HG03521 (cell line): ENCODE measurements at regions not wholly inside any gene's neighbourhood (a gene's known extent, or its start where the extent isn't known, plus 50 kb on each side); places are given as distances from the start of the nearest gene placed in this dataset.

Source experiments
- ATAC-seq: cut with Tn5 transposase; IDR thresholded peaks from one replicate; pipeline ENCODE4 v1.9.1; 2021; ENCODE audit warnings: mild to moderate bottlenecking, moderate library complexity; ENCODE audit not compliant: unreplicated experiment

GRCh38 chr19:31908496-31909225, 436.7 kb upstream of the ZNF507 start:
- ATAC-seq, result no peak

DNA sequence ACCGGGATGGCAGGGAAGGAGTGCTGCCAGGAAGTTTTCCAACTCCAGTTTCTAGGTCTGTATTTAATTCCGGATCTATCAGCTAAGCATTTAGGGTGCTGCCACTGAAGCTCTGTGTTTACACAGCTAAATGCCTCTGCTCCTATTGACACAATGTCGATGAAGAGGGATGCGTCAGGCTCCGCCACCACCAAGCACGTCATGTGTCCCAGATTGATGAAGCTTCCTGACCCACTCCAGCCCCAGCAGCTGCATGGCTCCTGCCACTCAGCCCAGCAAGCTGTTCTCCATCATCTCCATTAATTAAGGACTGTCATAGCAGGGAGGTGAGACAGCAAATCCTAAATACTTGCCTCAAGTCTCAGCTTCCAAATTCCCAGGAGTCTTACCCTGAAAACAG, 435.2 kb upstream of the ZNF507 start:
- no peak for ATAC-seq

GRCh38 chr19:31911577-31911976, 433.8 kb upstream of the ZNF507 start:
- no peak for ATAC-seq

DNA sequence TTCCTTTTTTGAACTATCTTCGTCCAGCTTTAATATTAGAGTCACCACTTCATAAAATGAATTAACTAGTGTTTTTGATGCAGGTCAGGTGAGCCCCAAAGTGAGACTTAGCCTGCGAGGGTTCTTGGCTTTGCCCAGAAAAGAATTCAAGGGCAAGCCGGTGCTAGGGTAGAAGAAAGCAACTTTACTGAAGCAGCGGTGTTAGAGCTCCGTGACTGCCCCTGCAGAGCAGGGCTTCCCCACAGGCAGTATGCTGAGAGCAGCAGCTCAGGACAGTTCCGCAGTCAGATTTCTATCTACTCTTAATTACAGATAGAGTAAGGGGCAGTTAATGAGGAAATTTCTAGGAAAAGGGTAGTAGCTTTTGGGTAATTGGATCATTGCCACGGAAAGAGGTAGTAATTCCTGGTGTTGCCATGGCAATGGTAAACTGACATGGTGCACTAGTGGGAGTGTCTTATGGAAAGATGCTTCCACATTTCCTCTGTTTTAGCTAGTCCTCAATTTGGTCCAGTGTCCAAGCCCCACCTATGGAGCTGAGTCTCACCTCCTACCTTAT, 432.2 kb upstream of the ZNF507 start:
- no peak for ATAC-seq

GRCh38 chr19:31930401-31930800, 415.0 kb upstream of the ZNF507 start:
- ATAC-seq, result no peak

DNA sequence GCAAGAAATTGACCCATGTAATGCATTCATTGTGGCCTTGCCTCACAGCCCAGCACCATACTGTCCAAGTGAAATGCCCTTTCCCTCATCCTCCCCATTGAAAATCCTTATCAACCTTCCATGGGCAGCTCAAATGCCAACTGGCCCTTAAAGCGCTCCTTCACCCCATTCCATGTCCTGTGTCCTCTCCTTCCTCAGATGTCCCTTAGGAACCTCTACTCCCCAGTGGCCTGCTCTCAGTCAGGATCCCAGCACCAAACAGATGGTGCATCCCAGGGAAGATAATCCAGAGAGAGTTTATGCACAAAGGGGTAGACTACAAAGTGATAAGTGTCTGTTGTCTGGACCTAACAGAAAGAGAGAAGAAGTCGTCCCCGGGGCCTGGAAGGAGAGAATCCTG, 407.4 kb upstream of the ZNF507 start:
- no peak for ATAC-seq

DNA sequence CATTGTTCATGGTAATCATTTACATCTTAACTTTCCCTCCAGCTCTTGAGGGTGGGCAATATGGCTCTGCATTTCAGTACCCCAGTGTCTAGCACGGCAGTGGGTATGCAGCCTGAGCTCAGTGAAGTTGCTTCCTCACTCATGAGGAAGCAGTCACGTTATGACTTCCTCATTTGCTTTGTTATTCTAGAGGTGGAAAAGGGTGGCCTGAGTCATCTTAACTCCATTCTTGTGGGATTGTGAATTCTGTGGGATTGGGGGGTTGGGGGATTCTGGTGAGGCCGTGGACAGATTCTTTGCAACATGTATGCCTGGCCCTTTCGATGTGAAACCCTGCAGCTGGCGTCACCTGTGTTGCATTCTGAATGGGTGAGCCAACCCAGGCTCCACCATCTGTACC, 406.7 kb upstream of the ZNF507 start:
- ATAC-seq, result no peak

DNA sequence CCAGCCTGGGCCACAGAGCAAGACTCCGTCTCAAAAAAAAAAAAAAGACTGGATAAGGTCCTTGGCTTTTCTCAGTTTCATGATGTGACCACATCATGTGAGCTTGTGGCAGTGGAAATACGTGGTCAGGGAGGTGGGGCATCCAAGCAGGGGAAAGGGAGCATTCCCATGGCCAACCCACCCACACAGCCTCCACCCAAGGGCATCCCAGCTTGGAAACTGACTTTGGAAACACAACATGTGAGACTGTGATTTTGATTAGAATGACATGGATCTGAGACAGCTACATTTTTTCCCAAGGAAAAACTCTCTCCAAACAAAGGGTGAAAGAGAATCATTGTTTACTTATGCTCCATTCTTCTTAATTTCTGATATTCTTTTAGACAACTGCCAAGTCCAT, 405.0 kb upstream of the ZNF507 start:
- ATAC-seq, result no peak

GRCh38 chr19:31943191-31943661, 402.2 kb upstream of the ZNF507 start:
- ATAC-seq, result no peak

GRCh38 chr19:31943778-31944177, 401.6 kb upstream of the ZNF507 start:
- no peak for ATAC-seq

DNA sequence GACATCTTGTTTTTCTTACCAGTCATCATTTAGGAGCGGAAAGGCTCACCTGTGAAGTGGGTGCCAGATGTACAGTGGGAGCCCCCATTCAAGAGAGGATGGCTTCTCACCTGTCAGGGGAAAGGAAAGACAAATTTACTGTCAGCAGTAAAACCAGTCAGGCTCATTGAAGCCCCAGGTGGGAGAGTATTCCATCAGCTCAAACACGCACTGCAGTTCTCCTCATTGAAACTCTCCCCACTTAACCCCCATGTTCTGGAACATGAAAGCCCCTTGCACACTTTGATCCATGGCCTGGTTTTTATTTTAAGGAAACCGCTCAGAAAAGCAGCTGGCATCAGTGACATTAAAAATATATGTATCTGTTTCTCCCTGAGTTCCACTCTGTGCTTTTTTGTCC, 401.1 kb upstream of the ZNF507 start:
- ATAC-seq, result no peak

- no peak for ATAC-seq
These were observed 398.9 kb upstream of the ZNF507 start for GRCh38 chr19:31946491-31946890.

DNA sequence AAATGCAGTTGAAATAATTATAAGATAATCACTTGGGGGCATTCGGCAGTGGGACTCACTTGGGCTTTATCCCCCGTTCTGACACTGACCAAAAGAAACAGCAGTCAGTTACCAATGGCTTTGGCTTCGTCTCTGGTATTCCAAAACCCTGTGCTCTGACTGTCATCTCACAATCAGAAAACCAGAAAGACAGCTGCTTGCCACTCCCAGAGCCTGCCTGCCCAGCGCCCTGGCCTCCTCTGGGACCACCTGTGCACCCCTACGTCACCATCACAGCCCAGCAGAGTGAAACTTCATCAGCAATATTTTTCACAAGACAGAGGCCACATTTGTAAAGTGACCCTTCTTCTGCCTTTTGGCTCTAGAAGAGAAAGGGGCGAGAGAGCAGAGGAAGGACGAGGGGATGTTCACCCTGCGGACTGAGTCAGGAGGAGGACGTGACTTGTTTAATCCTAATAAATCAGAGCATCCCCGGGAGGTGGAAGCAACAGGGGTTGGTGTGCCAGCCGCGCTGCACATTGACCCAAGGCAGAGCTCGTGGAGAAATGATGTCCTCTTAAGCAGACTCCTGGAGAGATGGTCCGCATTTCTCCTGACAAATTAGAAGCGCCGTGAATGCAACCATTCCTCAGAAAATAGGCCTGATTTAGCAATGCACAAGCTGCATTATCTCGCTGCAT, 397.8 kb upstream of the ZNF507 start:
- ATAC-seq, result no peak

- ATAC-seq, result no peak
These were observed 392.7 kb upstream of the ZNF507 start for GRCh38 chr19:31952693-31953092.

DNA sequence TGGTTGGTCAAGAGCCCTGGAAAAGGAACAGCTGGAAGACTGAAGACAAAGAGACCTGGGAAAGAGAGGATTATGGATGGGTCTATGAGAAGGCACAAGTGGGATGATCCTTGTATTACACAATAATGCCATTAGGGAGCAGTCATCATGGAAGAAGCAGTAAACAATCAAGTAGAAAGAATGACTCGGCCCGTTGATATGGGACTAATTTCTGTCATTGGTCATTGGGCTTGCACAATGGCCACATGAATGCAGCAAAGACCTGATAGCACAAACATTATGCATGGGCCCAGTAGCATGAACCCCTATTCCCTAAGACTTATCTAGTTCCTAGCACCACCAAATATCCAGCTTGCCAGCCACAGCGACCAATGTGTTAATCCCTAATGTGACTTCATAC, 390.3 kb upstream of the ZNF507 start:
- no peak for ATAC-seq

GRCh38 chr19:31955884-31956283, 389.5 kb upstream of the ZNF507 start:
- no peak for ATAC-seq

DNA sequence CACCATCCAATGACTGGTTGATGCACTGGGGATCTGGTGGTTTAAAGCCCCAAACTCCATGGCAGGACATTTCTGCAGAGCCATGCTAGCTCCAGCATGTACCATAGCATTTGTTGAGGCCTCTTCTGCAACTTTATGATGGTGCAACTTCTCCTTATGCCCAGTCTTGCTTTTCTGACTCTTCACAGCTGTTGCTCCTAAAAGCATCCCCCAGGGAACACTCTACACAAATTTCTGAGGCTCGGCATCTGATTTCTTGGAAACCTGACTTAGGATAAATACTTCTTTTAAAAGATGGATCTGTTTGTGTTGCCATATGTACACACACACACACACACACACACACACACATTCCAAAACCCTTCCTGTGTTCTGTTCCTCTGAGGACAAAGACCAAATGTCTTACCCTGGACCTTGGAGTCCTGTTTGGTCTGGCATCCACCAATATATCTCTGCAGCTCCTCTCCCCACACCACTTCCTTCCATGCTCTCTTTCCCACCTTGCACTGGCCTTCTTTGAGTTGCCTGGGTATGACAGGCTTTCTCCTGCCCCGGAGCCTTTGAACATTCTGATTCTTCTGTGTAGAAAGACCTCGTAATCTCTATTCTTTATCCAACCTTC, 388.5 kb upstream of the ZNF507 start:
- no peak for ATAC-seq

GRCh38 chr19:31957711-31958110, 387.7 kb upstream of the ZNF507 start:
- ATAC-seq, result no peak

DNA sequence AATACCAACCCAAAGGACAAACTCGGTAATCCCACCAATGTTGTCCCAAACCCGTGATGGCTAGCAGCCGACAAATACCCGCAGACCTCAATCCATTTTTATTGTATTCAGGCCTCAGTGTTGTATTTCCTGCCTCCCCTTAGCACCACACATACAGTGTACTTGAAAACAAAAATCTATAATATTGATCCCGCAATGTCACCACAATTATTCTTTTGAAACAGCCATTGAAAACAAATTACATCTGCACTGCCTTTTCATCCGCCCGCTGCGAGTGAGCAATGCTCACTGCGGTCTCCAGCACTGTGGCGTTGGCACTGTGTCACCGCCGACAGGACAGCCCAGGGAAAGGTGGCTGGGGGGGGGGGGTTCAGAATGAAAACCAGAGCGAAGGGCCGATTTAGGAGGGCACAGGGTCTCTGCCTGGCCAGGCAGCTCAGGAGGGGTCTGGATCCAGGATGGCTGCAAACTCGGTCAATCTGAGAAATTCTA, 385.8 kb upstream of the ZNF507 start:
- no peak for ATAC-seq

GRCh38 chr19:31960474-31960873, 384.9 kb upstream of the ZNF507 start:
- ATAC-seq, result no peak

DNA sequence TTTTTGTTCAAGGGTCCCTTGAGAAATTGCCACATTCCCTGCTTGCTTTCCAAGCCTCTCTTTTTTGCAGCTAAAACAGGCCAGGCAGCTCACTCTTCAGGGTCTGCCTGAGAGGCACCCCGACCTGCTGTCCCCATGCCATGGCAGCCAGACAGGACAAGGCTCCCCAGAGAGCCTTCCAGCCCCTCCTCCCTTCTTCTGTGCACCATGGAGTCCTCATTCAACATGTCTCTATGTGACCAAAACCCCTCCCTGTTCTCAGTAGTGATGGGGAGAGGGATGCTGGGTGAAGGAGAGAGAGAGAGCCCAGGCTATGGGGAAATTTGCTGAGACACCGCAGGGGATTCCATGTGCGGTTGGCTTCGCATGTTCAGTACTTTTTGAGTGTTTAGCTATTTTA, 384.2 kb upstream of the ZNF507 start:
- ATAC-seq, result no peak

- ATAC-seq, result no peak
These were observed 383.7 kb upstream of the ZNF507 start for GRCh38 chr19:31961667-31962066.
